GM12801 (cell line): ENCODE measurements at regions not wholly inside any gene's neighbourhood (a gene's known extent, or its start where the extent isn't known, plus 50 kb on each side); places are given as distances from the start of the nearest gene placed in this dataset.

Source experiments
- TF ChIP-seq, protein P1 (sequence below): IDR thresholded peaks from one replicate; pipeline ENCODE4 v1.5.1; 2011; ENCODE audit warnings: control low read depth; ENCODE audit not compliant: insufficient read length; ENCODE audit errors: extremely low read depth

DNA sequence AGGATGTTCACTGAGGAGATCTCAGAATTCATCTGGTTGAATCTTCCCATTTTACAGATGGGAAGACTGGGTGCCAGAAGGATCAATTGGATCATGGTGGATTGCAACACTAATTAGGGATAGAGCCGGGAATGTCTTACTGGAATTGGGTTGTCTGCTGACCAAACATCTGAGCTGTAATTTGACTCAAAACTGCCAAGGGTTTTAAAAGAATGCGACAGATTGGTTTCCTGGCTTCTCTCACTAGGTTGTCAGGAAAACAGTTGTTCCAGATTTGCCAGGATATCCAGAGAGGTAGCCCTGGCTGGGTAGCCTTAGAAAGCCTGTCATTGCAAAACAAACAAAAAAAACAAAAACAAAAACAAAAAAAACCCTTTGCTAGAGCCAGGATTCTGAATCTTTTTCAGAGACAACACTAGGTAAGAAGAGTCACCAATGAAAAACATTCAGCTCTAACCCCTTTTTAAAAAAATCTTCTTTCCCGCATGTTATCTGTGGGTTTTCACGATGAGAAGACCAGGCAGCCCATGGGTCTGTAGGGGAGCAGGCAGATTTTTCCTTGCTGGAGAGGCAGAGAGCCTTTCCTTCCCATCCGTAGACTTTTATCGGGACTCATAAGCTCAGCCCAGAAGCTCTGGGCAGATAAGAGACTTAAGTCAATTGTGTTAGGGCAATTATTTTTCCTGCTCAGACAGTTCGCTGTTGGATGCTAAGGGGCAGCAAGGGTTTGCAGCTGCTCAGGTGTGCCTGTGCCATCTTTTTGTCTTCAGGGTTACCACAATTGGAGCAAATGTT lies 418.9 kb downstream of the PRDM2 start:
- TF ChIP-seq, protein P1, sequence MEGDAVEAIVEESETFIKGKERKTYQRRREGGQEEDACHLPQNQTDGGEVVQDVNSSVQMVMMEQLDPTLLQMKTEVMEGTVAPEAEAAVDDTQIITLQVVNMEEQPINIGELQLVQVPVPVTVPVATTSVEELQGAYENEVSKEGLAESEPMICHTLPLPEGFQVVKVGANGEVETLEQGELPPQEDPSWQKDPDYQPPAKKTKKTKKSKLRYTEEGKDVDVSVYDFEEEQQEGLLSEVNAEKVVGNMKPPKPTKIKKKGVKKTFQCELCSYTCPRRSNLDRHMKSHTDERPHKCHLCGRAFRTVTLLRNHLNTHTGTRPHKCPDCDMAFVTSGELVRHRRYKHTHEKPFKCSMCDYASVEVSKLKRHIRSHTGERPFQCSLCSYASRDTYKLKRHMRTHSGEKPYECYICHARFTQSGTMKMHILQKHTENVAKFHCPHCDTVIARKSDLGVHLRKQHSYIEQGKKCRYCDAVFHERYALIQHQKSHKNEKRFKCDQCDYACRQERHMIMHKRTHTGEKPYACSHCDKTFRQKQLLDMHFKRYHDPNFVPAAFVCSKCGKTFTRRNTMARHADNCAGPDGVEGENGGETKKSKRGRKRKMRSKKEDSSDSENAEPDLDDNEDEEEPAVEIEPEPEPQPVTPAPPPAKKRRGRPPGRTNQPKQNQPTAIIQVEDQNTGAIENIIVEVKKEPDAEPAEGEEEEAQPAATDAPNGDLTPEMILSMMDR: no peak

DNA sequence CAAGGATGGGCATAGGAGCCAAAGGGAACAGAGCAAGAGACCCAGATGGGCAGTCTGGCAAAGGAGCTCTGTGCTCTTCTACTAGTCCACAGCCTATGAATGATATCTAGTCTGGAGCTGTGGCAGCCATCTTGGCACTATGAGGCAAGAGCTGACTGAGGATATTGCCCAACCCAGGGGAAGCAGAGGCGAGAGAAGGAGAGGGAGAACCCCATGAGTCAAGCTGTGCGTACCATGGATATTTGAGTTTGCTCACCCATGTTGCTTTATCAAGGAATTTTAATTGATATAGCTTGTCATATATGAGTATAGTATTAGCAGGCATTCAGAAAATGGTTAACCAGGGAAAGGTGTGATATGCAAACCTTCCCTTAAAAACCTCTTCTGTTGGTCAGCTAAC lies 420.9 kb downstream of the PRDM2 start:
- TF ChIP-seq, protein P1: no peak

- TF ChIP-seq, protein P1: no peak
Measured at GRCh38 chr1:14128096-14128495, 428.1 kb downstream of the PRDM2 start.

- TF ChIP-seq, protein P1: no peak
Measured at GRCh38 chr1:14129009-14129408, 429.0 kb downstream of the PRDM2 start.

DNA sequence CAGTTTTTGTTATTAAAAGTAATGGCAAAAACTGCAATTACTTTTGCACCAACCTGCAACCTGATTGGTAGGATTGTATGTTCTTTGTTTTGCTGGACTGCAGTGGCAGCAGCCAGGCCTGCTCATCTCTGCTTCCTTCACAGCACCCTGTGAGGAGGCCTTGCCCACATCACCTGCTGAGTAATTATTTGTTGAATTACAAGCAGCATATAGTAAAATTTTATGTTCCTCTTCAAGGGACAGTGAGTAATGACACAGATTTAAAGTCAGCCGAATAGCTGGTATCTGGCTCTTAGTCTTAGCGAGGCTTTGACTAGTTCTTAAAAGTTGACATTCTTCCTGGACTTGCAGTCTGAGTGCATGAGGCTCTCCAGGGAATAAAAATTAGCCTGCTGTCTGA lies 435.1 kb downstream of the PRDM2 start:
- TF ChIP-seq, protein P1: no peak

- TF ChIP-seq, protein P1: no peak
Measured at GRCh38 chr1:14136152-14136763, 436.3 kb downstream of the PRDM2 start.

GRCh38 chr1:14136881-14137280 lies 436.9 kb downstream of the PRDM2 start:
- TF ChIP-seq, protein P1: no peak
